HG02678 (cell line): ENCODE measurements at regions not wholly inside any gene's neighbourhood (a gene's known extent, or its start where the extent isn't known, plus 50 kb on each side); places are given as distances from the start of the nearest gene placed in this dataset.

Source experiments
- ATAC-seq: cut with Tn5 transposase; IDR thresholded peaks from one replicate; pipeline ENCODE4 v1.9.1; 2021; ENCODE audit warnings: mild to moderate bottlenecking, moderate library complexity; ENCODE audit not compliant: unreplicated experiment

DNA sequence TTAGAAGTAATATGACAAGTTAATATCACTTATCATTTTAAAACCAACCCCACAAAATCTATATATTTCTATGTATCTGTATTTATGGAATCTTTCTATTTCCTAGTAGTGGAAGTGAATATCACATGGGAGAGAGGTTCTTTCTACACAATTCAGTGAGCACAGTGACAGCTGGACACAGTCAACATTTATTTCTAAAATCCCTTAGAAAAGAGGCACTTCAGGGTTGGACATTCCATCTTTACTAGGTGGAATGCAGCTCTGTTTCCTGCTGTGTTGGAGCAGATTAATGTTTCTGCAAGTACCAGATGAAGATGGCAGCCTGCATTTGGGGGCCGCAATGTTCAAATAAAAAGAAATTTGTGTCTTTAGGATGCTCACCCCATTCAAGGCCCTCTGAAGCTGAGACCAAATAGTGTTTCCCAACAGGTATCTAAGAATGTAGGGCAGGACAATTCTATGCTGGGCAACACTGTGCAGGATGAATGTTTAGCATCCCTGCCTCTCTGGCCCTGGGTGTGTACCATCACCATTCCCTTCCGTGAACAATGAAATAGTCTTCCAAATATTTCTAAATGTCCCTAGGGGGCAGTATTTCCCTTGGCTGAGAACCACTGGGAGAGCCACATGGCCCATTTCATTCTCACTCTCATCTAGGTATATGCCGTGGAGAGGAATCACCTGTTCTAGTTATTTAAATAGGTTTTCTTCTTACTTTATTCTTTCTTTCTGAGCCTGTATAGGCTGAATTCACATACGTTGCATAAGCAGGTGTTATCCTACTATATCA, 394.8 kb downstream of the PRDM2 start:
- ATAC-seq, result no peak

DNA sequence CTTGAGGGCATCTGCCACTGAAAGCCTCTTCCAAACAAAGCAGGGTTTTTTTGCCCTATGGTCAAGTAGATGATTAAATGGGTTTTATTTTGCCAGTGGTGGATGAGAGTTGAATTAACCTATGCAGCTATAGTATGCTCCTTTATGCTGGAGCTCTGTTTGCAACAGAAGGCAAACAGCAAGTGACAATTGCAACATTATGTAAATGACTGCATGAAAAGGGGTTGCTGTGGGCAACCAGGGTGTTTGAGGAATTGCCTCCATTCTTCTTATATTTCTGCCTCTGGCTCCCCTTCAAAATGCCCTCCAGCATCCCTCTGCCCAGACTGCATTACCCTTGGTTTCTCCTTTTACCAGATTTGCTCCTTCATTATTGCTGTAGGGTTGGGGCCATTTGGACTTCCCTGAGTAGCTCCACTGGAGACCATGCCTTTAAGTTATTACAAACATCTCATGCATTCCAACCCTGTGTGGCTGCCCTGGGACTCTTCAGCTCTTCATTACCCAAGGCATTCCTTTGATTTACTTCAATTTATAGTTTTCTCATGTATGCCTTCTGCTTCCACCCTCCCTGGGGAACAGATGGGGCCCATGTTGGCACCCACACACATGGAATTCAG, 398.4 kb downstream of the PRDM2 start:
- no peak for ATAC-seq

DNA sequence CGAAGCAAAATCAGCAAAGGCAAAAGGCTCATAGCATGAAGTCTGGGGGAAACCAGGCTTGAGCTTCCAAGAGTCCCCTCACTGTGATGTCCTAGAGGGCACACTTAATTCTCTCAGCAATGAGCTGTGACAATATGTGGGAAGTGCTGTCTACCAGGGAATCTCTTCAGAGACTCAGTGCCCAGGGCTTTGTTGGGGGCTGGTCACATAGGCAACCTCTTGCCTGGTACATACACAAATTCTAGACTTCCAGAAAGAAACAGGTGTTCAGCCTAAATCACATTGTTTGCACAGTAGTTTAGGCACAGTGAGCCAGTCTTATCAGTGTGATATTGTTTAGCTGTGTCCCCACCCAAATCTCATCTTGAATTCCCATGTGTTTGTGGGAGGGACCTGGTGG, 400.5 kb downstream of the PRDM2 start:
- no peak for ATAC-seq

DNA sequence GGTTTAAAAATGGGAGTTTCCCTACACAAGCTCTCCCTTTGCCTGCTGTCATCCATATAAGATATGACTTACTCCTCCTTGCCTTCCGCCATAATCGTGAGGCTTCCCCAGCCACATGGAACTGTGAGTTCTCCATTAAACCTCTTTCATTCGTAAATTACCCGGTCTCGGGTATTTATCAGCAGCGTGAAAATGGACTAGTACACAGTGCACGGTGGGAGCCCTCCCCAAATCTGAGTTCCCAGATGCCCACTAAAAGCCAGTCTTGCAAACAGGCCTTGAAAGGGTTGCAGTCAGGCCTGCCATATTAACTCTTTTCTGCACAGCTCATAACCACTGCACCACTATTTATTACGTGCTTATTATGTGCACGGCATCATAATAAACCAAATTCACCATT, 400.9 kb downstream of the PRDM2 start:
- no peak for ATAC-seq

DNA sequence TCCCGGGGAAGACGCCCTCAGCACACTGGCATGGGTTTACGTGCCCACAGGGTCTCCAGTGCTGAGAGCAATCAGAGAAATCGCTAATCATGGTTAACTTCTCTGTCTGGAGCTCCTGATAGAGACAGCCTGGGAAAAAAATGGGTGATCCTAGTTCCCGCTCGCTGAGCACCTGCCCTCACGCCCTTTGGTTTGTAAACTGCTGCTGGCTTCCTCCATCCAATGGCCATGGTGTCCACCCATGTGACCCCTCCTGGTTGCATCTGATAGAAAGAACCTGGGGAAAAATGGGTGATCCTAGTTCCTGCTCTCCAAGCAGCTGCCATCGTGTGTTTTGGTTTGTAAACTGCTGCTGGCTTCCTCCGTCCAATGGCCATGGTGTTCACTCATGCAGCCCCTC, 402.2 kb downstream of the PRDM2 start:
- ATAC-seq, result no peak

GRCh38 chr1:14103878-14104430, 404.0 kb downstream of the PRDM2 start:
- ATAC-seq, result no peak

GRCh38 chr1:14106126-14106525, 406.1 kb downstream of the PRDM2 start:
- no peak for ATAC-seq

GRCh38 chr1:14106679-14107313, 406.8 kb downstream of the PRDM2 start:
- no peak for ATAC-seq

DNA sequence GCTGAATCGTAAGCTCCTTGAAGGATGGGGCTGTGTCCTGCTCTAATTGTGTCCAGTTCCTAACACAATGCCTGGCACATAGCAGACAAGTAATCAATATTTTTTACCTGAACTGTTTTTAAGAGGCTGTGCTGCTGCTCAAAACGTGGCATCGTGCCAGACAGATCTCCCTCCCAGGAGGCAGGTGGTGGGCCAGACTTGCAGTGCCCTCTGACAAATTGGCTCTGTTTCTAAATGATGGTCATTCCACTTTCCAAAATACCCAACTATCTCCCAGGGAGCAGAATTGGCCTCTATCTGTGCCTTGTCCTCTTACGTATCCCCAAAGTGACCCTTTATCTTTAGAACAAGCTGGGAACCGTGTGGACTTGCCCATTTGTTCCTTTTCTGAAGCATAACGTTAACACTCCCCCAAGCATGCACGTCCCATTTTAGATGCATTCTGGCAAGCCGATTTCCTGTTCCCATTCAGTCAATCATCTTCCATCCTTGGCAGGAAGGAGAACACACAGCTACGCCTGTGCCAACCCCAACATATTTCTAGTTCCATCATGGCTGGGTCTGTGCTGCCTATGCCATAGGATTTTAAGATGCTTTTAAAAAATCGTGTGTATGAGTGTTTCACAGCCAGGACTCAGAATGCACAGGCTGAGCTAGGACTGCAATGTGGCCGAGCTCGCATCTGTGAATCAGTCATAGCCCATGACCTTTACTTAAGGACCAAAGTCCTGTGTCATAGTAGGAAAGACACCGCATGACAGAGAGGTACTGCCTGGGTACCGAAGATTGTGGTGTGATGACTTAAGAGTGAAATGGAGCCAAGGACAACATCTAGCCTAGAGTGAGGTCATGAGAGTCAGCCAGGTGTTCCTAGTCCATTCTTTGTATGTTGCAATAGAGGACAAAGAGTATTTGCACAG, 408.6 kb downstream of the PRDM2 start:
- ATAC-seq, result no peak

GRCh38 chr1:14109276-14109635, 409.3 kb downstream of the PRDM2 start:
- no peak for ATAC-seq

GRCh38 chr1:14110040-14110439, 410.1 kb downstream of the PRDM2 start:
- ATAC-seq, result no peak

GRCh38 chr1:14111121-14111520, 411.1 kb downstream of the PRDM2 start:
- no peak for ATAC-seq

GRCh38 chr1:14112613-14113012, 412.6 kb downstream of the PRDM2 start:
- ATAC-seq, result no peak

DNA sequence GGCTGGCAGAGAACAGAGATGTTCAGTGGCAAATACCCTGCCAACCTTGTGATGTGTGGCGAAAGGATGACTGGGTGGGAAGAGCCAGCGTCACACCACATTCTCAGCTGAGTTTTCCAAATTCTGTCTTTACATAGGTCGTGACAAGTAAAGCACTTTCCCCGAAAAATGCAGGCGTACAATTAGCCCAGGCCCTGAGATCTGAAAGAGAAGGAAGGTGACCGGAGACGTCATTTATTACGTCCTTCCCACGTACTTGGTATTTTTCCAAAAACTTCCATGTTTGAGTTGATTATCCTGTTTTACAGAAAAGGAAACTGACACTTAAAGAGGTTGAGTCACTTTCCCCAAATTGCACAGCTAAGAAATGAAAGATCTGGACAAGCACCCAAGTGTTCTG, 413.3 kb downstream of the PRDM2 start:
- ATAC-seq, result no peak

GRCh38 chr1:14113841-14114567, 414.0 kb downstream of the PRDM2 start:
- no peak for ATAC-seq

DNA sequence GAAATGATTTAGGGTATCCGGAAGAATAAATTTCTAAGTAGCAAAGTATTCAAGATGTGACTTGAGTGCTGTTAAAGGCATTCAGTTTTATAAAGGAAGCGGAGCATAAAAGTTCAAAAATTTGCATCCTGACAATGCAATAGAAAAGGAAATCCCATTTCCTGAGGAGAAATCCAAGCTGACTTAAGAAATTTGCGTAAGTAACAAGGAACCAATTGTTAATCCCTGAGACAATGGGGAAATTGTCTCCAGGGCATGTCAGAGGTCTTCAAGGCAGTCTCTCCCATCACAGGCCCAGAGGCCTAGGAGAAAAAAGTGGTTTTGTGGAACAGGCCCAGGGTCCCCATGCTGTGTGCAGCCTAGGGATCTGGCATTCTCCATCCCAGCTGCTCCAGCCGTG, 416.0 kb downstream of the PRDM2 start:
- no peak for ATAC-seq

DNA sequence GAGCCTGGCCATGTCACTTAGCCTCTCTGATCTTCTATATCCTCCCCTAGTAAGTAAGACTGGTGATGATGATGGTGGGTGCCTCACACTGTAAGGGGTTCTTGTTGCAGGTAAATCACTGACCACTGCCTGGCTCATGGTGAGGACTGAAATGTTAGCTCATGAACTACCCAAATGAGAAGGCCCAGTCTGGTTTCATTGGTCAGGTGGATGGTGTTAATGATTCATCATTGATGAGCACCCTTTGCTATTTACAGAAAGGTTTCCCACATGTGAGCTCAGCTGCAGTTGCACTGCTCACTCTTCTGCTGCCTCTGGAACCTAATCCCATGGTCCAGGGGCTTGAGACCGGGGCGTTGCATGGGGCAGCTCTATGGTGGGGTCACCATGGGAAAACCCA, 417.7 kb downstream of the PRDM2 start:
- no peak for ATAC-seq

DNA sequence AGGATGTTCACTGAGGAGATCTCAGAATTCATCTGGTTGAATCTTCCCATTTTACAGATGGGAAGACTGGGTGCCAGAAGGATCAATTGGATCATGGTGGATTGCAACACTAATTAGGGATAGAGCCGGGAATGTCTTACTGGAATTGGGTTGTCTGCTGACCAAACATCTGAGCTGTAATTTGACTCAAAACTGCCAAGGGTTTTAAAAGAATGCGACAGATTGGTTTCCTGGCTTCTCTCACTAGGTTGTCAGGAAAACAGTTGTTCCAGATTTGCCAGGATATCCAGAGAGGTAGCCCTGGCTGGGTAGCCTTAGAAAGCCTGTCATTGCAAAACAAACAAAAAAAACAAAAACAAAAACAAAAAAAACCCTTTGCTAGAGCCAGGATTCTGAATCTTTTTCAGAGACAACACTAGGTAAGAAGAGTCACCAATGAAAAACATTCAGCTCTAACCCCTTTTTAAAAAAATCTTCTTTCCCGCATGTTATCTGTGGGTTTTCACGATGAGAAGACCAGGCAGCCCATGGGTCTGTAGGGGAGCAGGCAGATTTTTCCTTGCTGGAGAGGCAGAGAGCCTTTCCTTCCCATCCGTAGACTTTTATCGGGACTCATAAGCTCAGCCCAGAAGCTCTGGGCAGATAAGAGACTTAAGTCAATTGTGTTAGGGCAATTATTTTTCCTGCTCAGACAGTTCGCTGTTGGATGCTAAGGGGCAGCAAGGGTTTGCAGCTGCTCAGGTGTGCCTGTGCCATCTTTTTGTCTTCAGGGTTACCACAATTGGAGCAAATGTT, 418.9 kb downstream of the PRDM2 start:
- ATAC-seq, result no peak

DNA sequence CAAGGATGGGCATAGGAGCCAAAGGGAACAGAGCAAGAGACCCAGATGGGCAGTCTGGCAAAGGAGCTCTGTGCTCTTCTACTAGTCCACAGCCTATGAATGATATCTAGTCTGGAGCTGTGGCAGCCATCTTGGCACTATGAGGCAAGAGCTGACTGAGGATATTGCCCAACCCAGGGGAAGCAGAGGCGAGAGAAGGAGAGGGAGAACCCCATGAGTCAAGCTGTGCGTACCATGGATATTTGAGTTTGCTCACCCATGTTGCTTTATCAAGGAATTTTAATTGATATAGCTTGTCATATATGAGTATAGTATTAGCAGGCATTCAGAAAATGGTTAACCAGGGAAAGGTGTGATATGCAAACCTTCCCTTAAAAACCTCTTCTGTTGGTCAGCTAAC, 420.9 kb downstream of the PRDM2 start:
- ATAC-seq, result no peak

- ATAC-seq, result no peak
These were observed 428.1 kb downstream of the PRDM2 start for GRCh38 chr1:14128096-14128495.
